ENCODE measurements at regions not wholly inside any gene's neighbourhood (a gene's known extent, or its start where the extent isn't known, plus 50 kb on each side); places are given as distances from the start of the nearest gene placed in this dataset.

- TF ChIP-seq POLR2A (IDR thresholded peaks at IDR 0.05) (no peak), CTCF (IDR thresholded peaks at IDR 0.05) (no peak)
Observed at GRCh38 chr6:48826901-48827701, 636.0 kb downstream of the MMUT start.
